NCI-H774 (cell line): ENCODE measurements at regions not wholly inside any gene's neighbourhood (a gene's known extent, or its start where the extent isn't known, plus 50 kb on each side); places are given as distances from the start of the nearest gene placed in this dataset.
"Not testable (repeated sequence)": the region's sequence is repeated elsewhere in the genome, so short reads cannot be mapped to it uniquely, and the experiment has no call there.

Experiments used
- DNase-seq: peaks from one replicate; lab custom pipeline; 2025; lab: John Stamatoyannopoulos, UW

- no peak for DNase-seq
Observed at GRCh38 chrX:122196343-122196742, 987.7 kb upstream of the GRIA3 start.

- no peak for DNase-seq
Observed at GRCh38 chrX:122203399-122203798, 980.7 kb upstream of the GRIA3 start.

GRCh38 chrX:122218666-122219065 lies 965.4 kb upstream of the GRIA3 start:
- DNase-seq, result no peak

- DNase-seq, result no peak
Observed at GRCh38 chrX:122219226-122219625, 964.9 kb upstream of the GRIA3 start.

GRCh38 chrX:122219735-122220134 lies 964.3 kb upstream of the GRIA3 start:
- DNase-seq, result no peak

GRCh38 chrX:122220644-122221373 lies 963.3 kb upstream of the GRIA3 start:
- no peak for DNase-seq

- not testable (repeated sequence) for DNase-seq
Observed at GRCh38 chrX:122221810-122222209, 962.3 kb upstream of the GRIA3 start.

GRCh38 chrX:122224137-122224536 lies 959.9 kb upstream of the GRIA3 start:
- DNase-seq, result not testable (repeated sequence)

- DNase-seq, result no peak
Observed at GRCh38 chrX:122238801-122239200, 945.3 kb upstream of the GRIA3 start.

- no peak for DNase-seq
Observed at GRCh38 chrX:122241959-122242358, 942.1 kb upstream of the GRIA3 start.

GRCh38 chrX:122244080-122244479 lies 940.0 kb upstream of the GRIA3 start:
- no peak for DNase-seq

GRCh38 chrX:122245175-122245574 lies 938.9 kb upstream of the GRIA3 start:
- DNase-seq, result no peak

- DNase-seq, result no peak
Observed at GRCh38 chrX:122245943-122246342, 938.1 kb upstream of the GRIA3 start.

- no peak for DNase-seq
Observed at GRCh38 chrX:122246937-122247336, 937.1 kb upstream of the GRIA3 start.

GRCh38 chrX:122248681-122249080 lies 935.4 kb upstream of the GRIA3 start:
- DNase-seq, result no peak

- no peak for DNase-seq
Observed at GRCh38 chrX:122252454-122252853, 931.6 kb upstream of the GRIA3 start.

- DNase-seq, result no peak
Observed at GRCh38 chrX:122268353-122268752, 915.7 kb upstream of the GRIA3 start.

GRCh38 chrX:122269243-122269781 lies 914.8 kb upstream of the GRIA3 start:
- DNase-seq, result no peak

- DNase-seq, result no peak
Observed at GRCh38 chrX:122270809-122271494, 913.1 kb upstream of the GRIA3 start.

GRCh38 chrX:122272011-122272410 lies 912.1 kb upstream of the GRIA3 start:
- no peak for DNase-seq

- DNase-seq, result no peak
Observed at GRCh38 chrX:122279746-122280145, 904.3 kb upstream of the GRIA3 start.

GRCh38 chrX:122299822-122300221 lies 884.3 kb upstream of the GRIA3 start:
- DNase-seq, result not testable (repeated sequence)

- DNase-seq, result no peak
Observed at GRCh38 chrX:122301491-122301890, 882.6 kb upstream of the GRIA3 start.
